H1 (cell line): ENCODE measurements at regions not wholly inside any gene's neighbourhood (a gene's known extent, or its start where the extent isn't known, plus 50 kb on each side); places are given as distances from the start of the nearest gene placed in this dataset.

ENCODE experiments used
- BACH1 ChIP-seq: IDR thresholded peaks from 2 replicates; pipeline ENCODE4 v1.6.1; 2012; ENCODE audit warnings: low read length, improper control_type of control experiment
- CTCF ChIP-seq, 3 experiments: IDR thresholded peaks; 1 replicate in 2 of 3; 2 replicates in 1 of 3; pipeline versions ENCODE4 v1.5.1 to v1.6.1; 2011; ENCODE audit warnings: low read length in 3 of 3, mild to moderate bottlenecking in 3 of 3, inconsistent platforms in 2 of 3, low read depth in 1 of 3, moderate library complexity in 1 of 3; ENCODE audit not compliant: insufficient read depth in 1 of 3; ENCODE audit errors: control extremely low read depth in 1 of 3
- MAX ChIP-seq: IDR thresholded peaks from 2 replicates; pipeline ENCODE4 v1.6.1; 2012; ENCODE audit warnings: inconsistent platforms
- POLR2A ChIP-seq, 2 experiments: IDR thresholded peaks; 1 replicate in 1 of 2; 2 replicates in 1 of 2; pipeline ENCODE4 v1.6.1; 2011; ENCODE audit warnings: low read depth in 2 of 2, low read length in 2 of 2, mild to moderate bottlenecking in 2 of 2; ENCODE audit errors: control extremely low read depth in 1 of 2

- TF ChIP-seq CTCF (IDR thresholded peaks at IDR 0.05; ENCODE audit: control extremely low read depth in 1 of 3, insufficient read depth in 1 of 3, low read depth in 1 of 3, low read length in 3 of 3) (no peak), POLR2A (IDR thresholded peaks at IDR 0.05; ENCODE audit: control extremely low read depth in 1 of 2, low read depth in 2 of 2, low read length in 2 of 2) (no peak), MAX (no peak), BACH1 (no peak)
Measured at GRCh38 chr15:31433574-31433973, 106.9 kb downstream of the KLF13 start.
